ENCODE measurements at regions not wholly inside any gene's neighbourhood (a gene's known extent, or its start where the extent isn't known, plus 50 kb on each side); places are given as distances from the start of the nearest gene placed in this dataset.

GRCh38 chrX:13250826-13251580 lies 68.8 kb downstream of the ATXN3L start:
- FAIRE-seq = peak; percentile 94
- H3K9me3 ChIP-seq = no peaks in the 10 kb centered on the region; the same call in 2 of the 3 replicates
- TF ChIP-seq REST (IDR thresholded peaks at IDR 0.05) = no peak
- TF ChIP-seq CHD4 (IDR thresholded peaks at IDR 0.05; ENCODE audit: borderline replicate concordance) = no peak
- TF ChIP-seq ZFP36 (IDR thresholded peaks at IDR 0.05; ENCODE audit: borderline replicate concordance, partially characterized antibody) = no peak
- no peak for TF ChIP-seq HMGXB4 (CRISPR knock-in tag; IDR thresholded peaks at IDR 0.05; ENCODE audit: borderline replicate concordance)
- no peak for TF ChIP-seq BCL3 (IDR thresholded peaks at IDR 0.05)
- TF ChIP-seq PHF8 (IDR thresholded peaks at IDR 0.05; ENCODE audit: borderline replicate concordance, low read depth) = no peak
- no peak for TF ChIP-seq NFE2L2 (conservative IDR thresholded peaks at IDR 0.05; ENCODE audit: low read length)
- no peak for TF ChIP-seq JUN (IDR thresholded peaks at IDR 0.05)
- no peak for TF ChIP-seq HEYL (CRISPR knock-in tag; IDR thresholded peaks at IDR 0.05)
- no peak for TF ChIP-seq EP300 (IDR thresholded peaks at IDR 0.05)
- no peak for TF ChIP-seq FOSL2 (IDR thresholded peaks at IDR 0.05)
- no peak for TF ChIP-seq FOSL2 (CRISPR knock-in tag; IDR thresholded peaks at IDR 0.05)
- no peak for TF ChIP-seq RFX5 (IDR thresholded peaks at IDR 0.05)
- no peak for TF ChIP-seq FOSB (CRISPR knock-in tag; IDR thresholded peaks at IDR 0.05)
- TF ChIP-seq ELK1 (IDR thresholded peaks at IDR 0.05; ENCODE audit: low read depth, low read length) = no peak
- no peak for TF ChIP-seq POLR2AphosphoS2 (conservative IDR thresholded peaks at IDR 0.05; ENCODE audit: low read length)
- no peak for TF ChIP-seq RNF2 (IDR thresholded peaks at IDR 0.05; ENCODE audit: borderline replicate concordance, low read depth)
- TF ChIP-seq CTCF (IDR thresholded peaks at IDR 0.05) = no peak
- H3K4me3 ChIP-seq = no peak overlapping the region
- CTCF ChIA-PET = no interaction called here
- WGBS (ENCODE audit: missing lambda C conversion rate) = 78% methylated on average over 7 of the region's 7 CpGs
- POLR2A ChIA-PET = no interaction called here
- H3K4me1 ChIP-seq = peaks cover 6% of the 10 kb centered on the region; the same call in 2 of the 3 replicates
- no peak for DNase-seq (ENCODE audit: low read depth in 1 of 2, low spot score in 1 of 2)
- 0 out of 6 replicates have a peak overlapping the region, but pooled peaks of 1 of the 2 experiments have one; percentile 33 for H3K27ac ChIP-seq
- no peak overlapping the region for H3K4me2 ChIP-seq
- ATAC-seq = no peak
